ENCODE measurements at regions not wholly inside any gene's neighbourhood (a gene's known extent, or its start where the extent isn't known, plus 50 kb on each side); places are given as distances from the start of the nearest gene placed in this dataset.

DNA sequence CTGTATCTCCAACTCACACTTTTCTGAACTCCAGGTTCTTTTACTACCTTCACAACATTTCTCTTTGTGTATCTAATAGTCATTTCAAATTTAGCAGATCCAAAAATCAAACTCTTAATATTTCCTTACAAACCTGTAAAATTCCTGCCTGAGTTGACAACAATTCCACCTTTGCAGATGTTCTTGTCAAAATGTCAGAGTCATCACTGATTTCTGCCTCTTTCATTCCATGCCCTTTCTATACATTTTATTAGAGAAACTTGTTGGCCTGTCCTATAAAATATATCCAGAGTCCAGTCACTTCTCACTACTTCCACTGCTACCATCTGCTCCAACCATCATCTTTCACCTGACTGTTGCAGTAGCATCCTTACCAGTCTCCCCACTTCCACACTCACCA is 119.7 kb downstream of the CAPZA3 start:
- ATAC-seq (no peak), DNase-seq (no peak)
- Histone ChIP-seq H3K9me3 (no peaks in the 10 kb centered on the region), H3K27me3 (no peaks in the 10 kb centered on the region), H3K36me3 (no peaks in the 10 kb centered on the region), H3K4me1 (no peaks in the 10 kb centered on the region), H3K4me3 (no peak overlapping the region), H3K27ac (no peak overlapping the region)
- TF ChIP-seq, protein P1, sequence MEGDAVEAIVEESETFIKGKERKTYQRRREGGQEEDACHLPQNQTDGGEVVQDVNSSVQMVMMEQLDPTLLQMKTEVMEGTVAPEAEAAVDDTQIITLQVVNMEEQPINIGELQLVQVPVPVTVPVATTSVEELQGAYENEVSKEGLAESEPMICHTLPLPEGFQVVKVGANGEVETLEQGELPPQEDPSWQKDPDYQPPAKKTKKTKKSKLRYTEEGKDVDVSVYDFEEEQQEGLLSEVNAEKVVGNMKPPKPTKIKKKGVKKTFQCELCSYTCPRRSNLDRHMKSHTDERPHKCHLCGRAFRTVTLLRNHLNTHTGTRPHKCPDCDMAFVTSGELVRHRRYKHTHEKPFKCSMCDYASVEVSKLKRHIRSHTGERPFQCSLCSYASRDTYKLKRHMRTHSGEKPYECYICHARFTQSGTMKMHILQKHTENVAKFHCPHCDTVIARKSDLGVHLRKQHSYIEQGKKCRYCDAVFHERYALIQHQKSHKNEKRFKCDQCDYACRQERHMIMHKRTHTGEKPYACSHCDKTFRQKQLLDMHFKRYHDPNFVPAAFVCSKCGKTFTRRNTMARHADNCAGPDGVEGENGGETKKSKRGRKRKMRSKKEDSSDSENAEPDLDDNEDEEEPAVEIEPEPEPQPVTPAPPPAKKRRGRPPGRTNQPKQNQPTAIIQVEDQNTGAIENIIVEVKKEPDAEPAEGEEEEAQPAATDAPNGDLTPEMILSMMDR (IDR thresholded peaks at IDR 0.05): no peak
- intact Hi-C loops (cut with DNase I): no loop called here

DNA sequence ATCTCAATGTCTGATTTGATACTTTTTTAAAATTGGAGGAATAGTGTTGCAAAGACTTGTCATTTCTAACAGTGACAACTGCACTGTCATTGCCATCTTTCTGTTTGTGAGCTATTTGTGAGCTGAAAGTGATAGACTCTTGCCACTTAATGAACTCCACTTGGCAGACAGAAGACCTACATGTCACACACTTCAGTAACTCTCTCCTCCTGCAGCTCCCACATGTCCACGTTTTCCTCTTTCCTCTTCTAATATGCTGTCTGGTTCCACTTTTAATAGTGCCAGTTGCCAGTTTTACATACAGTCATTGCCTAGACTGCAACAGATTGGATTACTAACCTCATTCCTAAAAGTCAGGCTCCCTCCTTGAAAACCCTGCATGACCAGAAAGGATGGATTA is 121.5 kb downstream of the CAPZA3 start:
- no peak overlapping the region for H3K27ac ChIP-seq
- H3K4me1 ChIP-seq: no peaks in the 10 kb centered on the region
- H3K36me3 ChIP-seq: no peaks in the 10 kb centered on the region
- DNase-seq (no peak), ATAC-seq (no peak)
- no peaks in the 10 kb centered on the region for H3K27me3 ChIP-seq
- TF ChIP-seq, protein P1 (IDR thresholded peaks at IDR 0.05): no peak
- intact Hi-C loops (cut with DNase I): no loop called here
- no peak overlapping the region for H3K4me3 ChIP-seq
- H3K9me3 ChIP-seq: no peaks in the 10 kb centered on the region

DNA sequence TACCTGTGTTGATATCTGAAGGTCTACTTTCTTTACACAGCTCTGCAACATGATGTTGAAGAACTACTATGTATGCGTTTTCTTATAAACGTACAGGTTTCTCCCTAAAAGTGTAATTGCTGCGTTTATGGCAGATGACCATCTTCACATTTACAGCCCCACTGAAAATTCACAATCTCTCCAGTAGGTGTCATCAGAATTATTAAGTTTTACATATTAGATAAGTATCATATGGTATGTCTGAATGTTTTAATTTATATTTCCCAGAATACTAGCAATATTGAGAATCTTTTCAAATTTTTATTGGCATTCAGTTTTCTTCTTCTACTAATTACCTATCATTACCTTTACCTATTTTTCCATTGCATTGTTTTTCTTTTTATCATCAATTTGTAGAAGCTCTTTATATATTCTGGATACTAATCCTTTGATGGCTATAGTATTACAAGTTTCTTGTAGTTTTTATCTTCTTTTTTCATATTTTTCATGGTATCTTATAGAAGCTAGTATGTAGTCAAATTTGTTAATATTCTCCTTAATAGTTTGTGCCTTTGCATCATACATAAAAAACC is 123.5 kb downstream of the CAPZA3 start:
- ATAC-seq: no peak
- no peaks in the 10 kb centered on the region for H3K27me3 ChIP-seq
- intact Hi-C loops (cut with DNase I): no loop called here
- no peaks in the 10 kb centered on the region for H3K4me1 ChIP-seq
- TF ChIP-seq, protein P1 (IDR thresholded peaks at IDR 0.05): peak; percentile 68
- H3K27ac ChIP-seq: no peak overlapping the region
- H3K4me3 ChIP-seq: no peak overlapping the region
- no peaks in the 10 kb centered on the region for H3K9me3 ChIP-seq
- no peaks in the 10 kb centered on the region for H3K36me3 ChIP-seq
- DNase-seq: no peak

DNA sequence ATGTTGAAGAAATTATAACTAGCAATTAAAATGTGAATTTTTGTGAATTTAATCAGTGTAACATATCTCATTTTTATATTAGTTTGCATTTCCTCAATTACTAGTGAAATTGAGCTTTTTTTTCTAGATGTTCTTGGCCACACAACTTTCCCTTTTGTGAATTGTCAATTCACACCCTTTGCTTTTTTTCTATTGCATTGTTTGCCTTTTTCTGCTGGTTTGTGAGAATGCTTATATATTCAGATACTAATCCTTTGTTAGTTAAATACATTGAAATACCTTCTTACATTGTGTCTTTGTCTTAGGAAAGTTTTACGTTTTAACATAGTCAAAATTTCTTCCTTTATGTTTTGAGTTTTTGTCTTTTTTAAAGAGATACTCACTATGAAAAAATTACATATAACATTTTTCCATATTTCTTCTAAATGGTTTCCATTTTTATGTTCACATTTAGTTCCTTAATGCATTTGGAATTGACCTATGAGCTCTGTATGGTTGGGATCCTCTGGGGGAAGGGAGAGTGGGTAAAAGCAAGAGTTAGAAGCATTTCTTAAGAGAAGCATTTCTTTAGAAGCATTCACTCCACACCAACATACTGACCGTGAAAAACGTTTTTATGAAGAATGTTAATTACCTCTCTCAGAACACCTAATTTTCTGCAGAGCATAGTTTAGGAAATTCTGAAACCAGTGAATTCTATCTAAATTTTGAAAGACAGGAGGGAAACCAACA is 126.0 kb downstream of the CAPZA3 start:
- DNase-seq (no peak), ATAC-seq (no peak)
- TF ChIP-seq, protein P1 (IDR thresholded peaks at IDR 0.05): no peak
- Histone ChIP-seq H3K27ac (no peak overlapping the region), H3K4me3 (no peak overlapping the region), H3K27me3 (no peaks in the 10 kb centered on the region), H3K36me3 (no peaks in the 10 kb centered on the region), H3K9me3 (no peaks in the 10 kb centered on the region), H3K4me1 (no peaks in the 10 kb centered on the region)
- intact Hi-C loops (cut with DNase I): no loop called here

DNA sequence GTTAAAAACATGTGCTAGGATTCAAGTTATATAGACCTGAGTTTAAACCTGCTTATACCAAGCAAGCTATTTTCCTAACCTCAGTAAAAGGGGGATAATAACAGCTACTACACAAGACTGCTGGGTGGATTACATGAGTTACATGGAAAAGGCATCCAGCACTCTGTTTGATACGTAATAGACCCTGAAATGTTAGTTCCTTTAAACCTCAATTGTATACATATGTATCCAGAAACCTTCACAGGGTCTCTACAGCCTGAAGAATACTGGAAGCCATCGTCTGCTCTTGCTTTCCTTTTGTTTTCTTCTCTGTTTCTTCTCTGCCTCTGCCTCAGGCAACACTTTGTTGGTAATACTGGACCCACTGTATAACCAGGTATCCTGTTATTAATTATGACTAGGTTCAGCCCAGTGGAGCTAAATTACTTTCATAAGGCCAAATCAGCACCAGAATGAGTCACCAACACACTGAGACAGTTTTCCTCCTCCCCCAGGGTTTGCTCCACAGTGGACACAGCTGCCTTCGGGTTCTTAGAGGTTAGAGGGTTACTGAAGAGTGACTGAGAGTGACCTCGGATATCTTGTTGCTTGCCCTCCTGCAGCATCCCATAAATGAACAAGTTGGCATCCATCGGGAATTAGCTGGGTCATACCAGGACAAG is 127.1 kb downstream of the CAPZA3 start:
- Histone ChIP-seq H3K4me3 (no peak overlapping the region), H3K4me1 (no peaks in the 10 kb centered on the region), H3K36me3 (no peaks in the 10 kb centered on the region), H3K9me3 (no peaks in the 10 kb centered on the region), H3K27ac (no peak overlapping the region), H3K27me3 (no peaks in the 10 kb centered on the region)
- intact Hi-C loops (cut with DNase I): no loop called here
- ATAC-seq (no peak), DNase-seq (no peak)
- TF ChIP-seq, protein P1 (IDR thresholded peaks at IDR 0.05): no peak
